IMR-90 (cell line): ENCODE measurements at regions not wholly inside any gene's neighbourhood (a gene's known extent, or its start where the extent isn't known, plus 50 kb on each side); places are given as distances from the start of the nearest gene placed in this dataset.

ENCODE experiments used
- ATAC-seq: fragments of 200-7000 bp; cut with Tn5 transposase; 2 replicates; pipeline ENCODE4 v1.9.1; 2020; ENCODE audit warnings: low read depth, mild to moderate bottlenecking, moderate library complexity
- BruUV-seq: library from RNA; stranded (reverse); fragments of 400-500 nt; replicated peaks from 2 replicates; lab custom pipeline; 2021; lab: Mats Ljungman, UMichigan
- CTCF ChIA-PET: fragments of 300-600 bp; formaldehyde crosslinking; extraction: SDS; loops from one replicate; lab custom pipeline; 2021; ENCODE audit warnings: antibody characterized with exemption; lab: Yijun Ruan, JAX
- POLR2A ChIA-PET: fragments of 300-600 bp; sonication (Branson Sonifier 250); formaldehyde crosslinking; loops from one replicate; lab custom pipeline; 2022; ENCODE audit warnings: antibody characterized with exemption; ENCODE audit not compliant: unreplicated experiment; lab: Charles Lee
- DNase-seq: peaks from one replicate; pipeline ENCODE4 v3.0.0; 2013
- H2AFZ ChIP-seq: replicated peaks from 2 replicates; pipeline ENCODE3; 2013; ENCODE audit warnings: low read length, mild to moderate bottlenecking; ENCODE audit not compliant: poor library complexity
- H2AK5ac ChIP-seq: 2 replicates; pipeline ENCODE4 v1.6.1; 2013; ENCODE audit warnings: low read depth, low read length, inconsistent platforms
- H2AK9ac ChIP-seq: replicated peaks from 2 replicates; pipeline ENCODE3; 2013; ENCODE audit warnings: mild to moderate bottlenecking, low read depth, low read length, moderate library complexity; ENCODE audit not compliant: poor library complexity
- H2BK120ac ChIP-seq: 2 replicates; pipeline ENCODE4 v1.6.1; 2013; ENCODE audit warnings: low read depth, low read length, inconsistent platforms
- H2BK15ac ChIP-seq: 3 replicates; pipeline ENCODE4 v1.6.1; 2013; ENCODE audit warnings: low read depth, low read length, inconsistent platforms
- H2BK20ac ChIP-seq: 2 replicates; pipeline ENCODE4 v1.6.1; 2013; ENCODE audit warnings: low read depth, mild to moderate bottlenecking, inconsistent platforms, low read length, moderate library complexity
- H2BK5ac ChIP-seq: 2 replicates; pipeline ENCODE4 v1.6.1; 2013; ENCODE audit warnings: mild to moderate bottlenecking, low read depth, low read length, inconsistent platforms; ENCODE audit not compliant: poor library complexity, severe bottlenecking
- H3K14ac ChIP-seq: replicated peaks from 2 replicates; pipeline ENCODE4 v1.6.1; 2013; ENCODE audit warnings: low read depth, low read length, inconsistent platforms
- H3K18ac ChIP-seq: 2 replicates; pipeline ENCODE4 v1.6.1; 2013; ENCODE audit warnings: low read depth, low read length, control low read depth
- H3K23ac ChIP-seq: 2 replicates; pipeline ENCODE4 v1.6.1; 2013; ENCODE audit warnings: low read depth, low read length, inconsistent platforms
- H3K27ac ChIP-seq: 2 replicates; pipeline ENCODE4 v1.5.1; 2013; ENCODE audit warnings: mild to moderate bottlenecking, control low read depth, low read length; ENCODE audit not compliant: insufficient read depth
- H3K27me3 ChIP-seq: 2 replicates; pipeline ENCODE4 v1.6.1; 2013; ENCODE audit warnings: low read length; ENCODE audit not compliant: control insufficient read depth, insufficient read depth
- H3K36me3 ChIP-seq: 2 replicates; pipeline ENCODE4 v1.6.1; 2013; ENCODE audit warnings: low read length, mixed read lengths; ENCODE audit not compliant: control insufficient read depth, insufficient read depth
- H3K4ac ChIP-seq: 2 replicates; pipeline ENCODE4 v1.6.1; 2013; ENCODE audit warnings: low read depth, low read length, inconsistent platforms
- H3K4me1 ChIP-seq: 2 replicates; pipeline ENCODE4 v1.6.1; 2013; ENCODE audit warnings: low read length, mixed read lengths; ENCODE audit not compliant: control insufficient read depth, insufficient read depth
- H3K4me2 ChIP-seq: 2 replicates; pipeline ENCODE4 v1.6.1; 2013; ENCODE audit warnings: low read depth, mild to moderate bottlenecking, control low read depth, low read length, moderate library complexity
- H3K4me3 ChIP-seq: 2 replicates; pipeline ENCODE4 v1.5.1; 2013; ENCODE audit warnings: low read depth, mild to moderate bottlenecking, control low read depth, low read length, moderate library complexity; ENCODE audit not compliant: insufficient read depth
- H3K56ac ChIP-seq: 2 replicates; pipeline ENCODE4 v1.6.1; 2013; ENCODE audit warnings: low read length, inconsistent platforms; ENCODE audit not compliant: insufficient read depth; ENCODE audit errors: extremely low read depth
- H3K79me1 ChIP-seq, 2 experiments: 2 replicates each; pipeline ENCODE4 v1.6.1; 2013; ENCODE audit warnings: low read length in 2 of 2, inconsistent platforms in 1 of 2, low read depth in 1 of 2
- H3K9ac ChIP-seq: 2 replicates; pipeline ENCODE4 v1.6.1; 2013; ENCODE audit warnings: low read depth, low read length, control low read depth
- H3K9me1 ChIP-seq: 2 replicates; pipeline ENCODE4 v1.6.1; 2013; ENCODE audit warnings: low read length, inconsistent platforms; ENCODE audit not compliant: insufficient read depth
- H3K9me3 ChIP-seq: 2 replicates; pipeline ENCODE4 v1.6.1; 2013; ENCODE audit warnings: low read length; ENCODE audit not compliant: control insufficient read depth, insufficient read depth
- H4K20me1 ChIP-seq: 2 replicates; pipeline ENCODE4 v1.6.1; 2013; ENCODE audit warnings: low read length, inconsistent platforms; ENCODE audit not compliant: insufficient read depth
- H4K5ac ChIP-seq: 2 replicates; pipeline ENCODE4 v1.6.1; 2013; ENCODE audit warnings: mild to moderate bottlenecking, low read depth, low read length, control low read depth
- H4K8ac ChIP-seq, 2 experiments: 2 replicates each; pipeline ENCODE4 v1.6.1; 2013; ENCODE audit warnings: low read depth in 2 of 2, low read length in 2 of 2, control low read depth in 1 of 2, inconsistent platforms in 1 of 2
- H4K91ac ChIP-seq: 2 replicates; pipeline ENCODE4 v1.6.1; 2013; ENCODE audit warnings: low read depth, low read length, inconsistent platforms; ENCODE audit not compliant: insufficient read depth
- BHLHE40 ChIP-seq: fragments of 150-350 bp; IDR thresholded peaks from 2 replicates; pipeline ENCODE4 v1.6.1; 2016; ENCODE audit warnings: mild to moderate bottlenecking, low read depth, low read length
- CEBPB ChIP-seq: IDR thresholded peaks from 2 replicates; pipeline ENCODE4 v1.6.1; 2012; ENCODE audit warnings: low read depth, low read length, improper control_type of control experiment
- CHD1 ChIP-seq: IDR thresholded peaks from 2 replicates; pipeline ENCODE4 v1.6.1; 2012; ENCODE audit warnings: low read depth, low read length, improper control_type of control experiment
- CTCF ChIP-seq: conservative IDR thresholded peaks from 2 replicates; pipeline ENCODE4 v1.5.1; 2012; ENCODE audit warnings: mild to moderate bottlenecking, low read depth, low read length, improper control_type of control experiment
- ELK1 ChIP-seq: fragments of 150-350 bp; IDR thresholded peaks from 2 replicates; pipeline ENCODE4 v1.6.1; 2016; ENCODE audit warnings: low read depth, mild to moderate bottlenecking, low read length, moderate library complexity, borderline replicate concordance
- FOS ChIP-seq: fragments of 150-350 bp; IDR thresholded peaks from 2 replicates; pipeline ENCODE4 v1.6.1; 2016; ENCODE audit warnings: low read depth, low read length
- MAFK ChIP-seq: IDR thresholded peaks from 2 replicates; pipeline ENCODE4 v1.6.1; 2012; ENCODE audit warnings: low read depth, low read length, improper control_type of control experiment
- MAZ ChIP-seq: IDR thresholded peaks from 2 replicates; pipeline ENCODE4 v1.6.1; 2012; ENCODE audit warnings: low read depth, mild to moderate bottlenecking, low read length, improper control_type of control experiment, moderate library complexity, borderline replicate concordance
- MXI1 ChIP-seq: IDR thresholded peaks from 2 replicates; pipeline ENCODE4 v1.6.1; 2012; ENCODE audit warnings: low read depth, mild to moderate bottlenecking, low read length, moderate library complexity, borderline replicate concordance
- NFE2L2 ChIP-seq: fragments of 150-350 bp; IDR thresholded peaks from 2 replicates; pipeline ENCODE4 v1.6.1; 2016; ENCODE audit warnings: low read depth, mild to moderate bottlenecking, low read length
- POLR2A ChIP-seq: IDR thresholded peaks from 2 replicates; pipeline ENCODE4 v1.6.1; 2012; ENCODE audit warnings: mild to moderate bottlenecking, low read depth, low read length
- RAD21 ChIP-seq: IDR thresholded peaks from 2 replicates; pipeline ENCODE4 v1.6.1; 2012; ENCODE audit warnings: low read length, improper control_type of control experiment
- RCOR1 ChIP-seq: IDR thresholded peaks from 2 replicates; pipeline ENCODE4 v1.6.1; 2012; ENCODE audit warnings: mild to moderate bottlenecking, low read length, improper control_type of control experiment; ENCODE audit not compliant: insufficient replicate concordance
- RFX5 ChIP-seq: IDR thresholded peaks from 2 replicates; pipeline ENCODE4 v1.8.0; 2012; ENCODE audit warnings: low read depth, mild to moderate bottlenecking, low read length, moderate library complexity
- SMC3 ChIP-seq: fragments of 150-350 bp; IDR thresholded peaks from 2 replicates; pipeline ENCODE4 v1.6.1; 2016; ENCODE audit warnings: low read depth, mild to moderate bottlenecking, antibody characterized with exemption, low read length, moderate library complexity
- USF2 ChIP-seq: fragments of 150-350 bp; IDR thresholded peaks from 2 replicates; pipeline ENCODE4 v1.6.1; 2017; ENCODE audit warnings: mild to moderate bottlenecking, antibody characterized with exemption, low read length, low read depth
- WGBS, 2 experiments: methylation state at CpG; one replicate each; pipeline versions ENCODE4 v1.1.5 to v1.1.7; 2013; ENCODE audit warnings: missing lambda C conversion rate in 2 of 2; ENCODE audit not compliant: insufficient read length in 1 of 2; ENCODE audit errors: extremely low coverage in 2 of 2; 5-methylcytosine and 5-hydroxymethylcytosine counted together
- dilution Hi-C: fragments of 300-500 bp; cut with HindIII; formaldehyde crosslinking; loops from one replicate; pipeline ENCODE4 v1.14.3; 2018; ENCODE audit warnings: low sequenced_read_pairs; ENCODE audit not compliant: unreplicated experiment
- in situ Hi-C: fragments of 300-500 bp; cut with MboI; formaldehyde crosslinking; loops from 3 replicates; pipeline ENCODE4 v1.14.3; 2019; ENCODE audit warnings: low sequenced_read_pairs, inconsistent platforms, mixed read lengths
- intact Hi-C: fragments of 100-400 bp; cut with micrococcal nuclease; formaldehyde crosslinking; loops from 2 replicates; pipeline ENCODE4 v1.10.0; 2022

- Histone ChIP-seq H2AK5ac (no peak overlapping the region), H3K27ac (no peak overlapping the region), H3K4me1 (no peaks in the 10 kb centered on the region), H3K14ac (no peak overlapping the region), H4K91ac (no peak overlapping the region), H2AFZ (no peak overlapping the region), H3K9ac (no peak overlapping the region), H3K9me3 (peaks cover 18% of the 10 kb centered on the region), H4K8ac (no peak overlapping the region), H3K36me3 (no peaks in the 10 kb centered on the region), H2BK5ac (no peak overlapping the region), H3K4me3 (no peak overlapping the region), H4K20me1 (no peaks in the 10 kb centered on the region), H3K23ac (no peak overlapping the region), H2BK20ac (no peak overlapping the region), H4K5ac (no peak overlapping the region), H3K56ac (no peak overlapping the region), H3K27me3 (no peaks in the 10 kb centered on the region), H2BK15ac (no peak overlapping the region), H3K4me2 (no peak overlapping the region), H2AK9ac (no peak overlapping the region), H3K4ac (no peak overlapping the region), H2BK120ac (no peak overlapping the region), H3K9me1 (no peaks in the 10 kb centered on the region), H3K18ac (no peak overlapping the region), H3K79me1 (no peaks in the 10 kb centered on the region)
- BruUV-seq, result no TSS peak
- TF ChIP-seq MAFK (no peak), CEBPB (no peak), BHLHE40 (no peak), USF2 (no peak), POLR2A (no peak), ELK1 (no peak), MAZ (no peak), RCOR1 (no peak), CTCF (no peak), RAD21 (no peak), MXI1 (no peak), NFE2L2 (no peak), CHD1 (no peak), RFX5 (no peak), FOS (no peak), SMC3 (no peak)
- in situ Hi-C loops (no loop called here), intact Hi-C loops (no loop called here), dilution Hi-C loops (no loop called here)
- WGBS, 2 experiments, result 70% methylated on average over 7 of the region's 27 CpGs; no CpG with 5 or more reads in 1 of the 2 experiments
- ChIA-PET CTCF (no interaction called here), POLR2A (no interaction called here)
- no peak for DNase-seq
- no peak for ATAC-seq
Observed at GRCh38 chr5:180431932-180432331, 62.2 kb upstream of the CNOT6 start.
